22Rv1 (cell line): ENCODE measurements at regions not wholly inside any gene's neighbourhood (a gene's known extent, or its start where the extent isn't known, plus 50 kb on each side); places are given as distances from the start of the nearest gene placed in this dataset.
"Not testable (repeated sequence)": the region's sequence is repeated elsewhere in the genome, so short reads cannot be mapped to it uniquely, and the experiment has no call there.

ENCODE experiments used
- ZFX ChIP-seq: fragments of 450-650 bp; IDR thresholded peaks from 2 replicates; pipeline ENCODE4 v1.6.1; 2017; ENCODE audit warnings: antibody characterized with exemption, borderline replicate concordance
- TF ChIP-seq, protein P1 (sequence below): fragments of 450-650 bp; IDR thresholded peaks from 2 replicates; pipeline ENCODE4 v1.5.1; 2017; ENCODE audit warnings: mild to moderate bottlenecking

- TF ChIP-seq, protein P1, sequence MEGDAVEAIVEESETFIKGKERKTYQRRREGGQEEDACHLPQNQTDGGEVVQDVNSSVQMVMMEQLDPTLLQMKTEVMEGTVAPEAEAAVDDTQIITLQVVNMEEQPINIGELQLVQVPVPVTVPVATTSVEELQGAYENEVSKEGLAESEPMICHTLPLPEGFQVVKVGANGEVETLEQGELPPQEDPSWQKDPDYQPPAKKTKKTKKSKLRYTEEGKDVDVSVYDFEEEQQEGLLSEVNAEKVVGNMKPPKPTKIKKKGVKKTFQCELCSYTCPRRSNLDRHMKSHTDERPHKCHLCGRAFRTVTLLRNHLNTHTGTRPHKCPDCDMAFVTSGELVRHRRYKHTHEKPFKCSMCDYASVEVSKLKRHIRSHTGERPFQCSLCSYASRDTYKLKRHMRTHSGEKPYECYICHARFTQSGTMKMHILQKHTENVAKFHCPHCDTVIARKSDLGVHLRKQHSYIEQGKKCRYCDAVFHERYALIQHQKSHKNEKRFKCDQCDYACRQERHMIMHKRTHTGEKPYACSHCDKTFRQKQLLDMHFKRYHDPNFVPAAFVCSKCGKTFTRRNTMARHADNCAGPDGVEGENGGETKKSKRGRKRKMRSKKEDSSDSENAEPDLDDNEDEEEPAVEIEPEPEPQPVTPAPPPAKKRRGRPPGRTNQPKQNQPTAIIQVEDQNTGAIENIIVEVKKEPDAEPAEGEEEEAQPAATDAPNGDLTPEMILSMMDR, result not testable (repeated sequence)
- not testable (repeated sequence) for TF ChIP-seq ZFX
Measured at GRCh38 chr10:109314016-109314415, 609.3 kb downstream of the XPNPEP1 start.
